Right atrium auricular region (tissue), 2 donors: ENCODE measurements at regions not wholly inside any gene's neighbourhood (a gene's known extent, or its start where the extent isn't known, plus 50 kb on each side); places are given as distances from the start of the nearest gene placed in this dataset.
A peak's percentile ranks its signal among the peaks of the same experiment; 100 is the strongest.
"Not testable (repeated sequence)": the region's sequence is repeated elsewhere in the genome, so short reads cannot be mapped to it uniquely, and the experiment has no call there.

Source experiments
- DNase-seq: peaks from one replicate; pipeline ENCODE4 v3.0.0-alpha.2; 2019; ENCODE audit warnings: low spot score
- H3K27ac ChIP-seq, 2 donors: fragments of 200-600 bp; sonication (generic); 1 replicate in 1 of 2; 2 replicates in 1 of 2; pipeline ENCODE4 v1.5.1; 2016 to 2019
- H3K27me3 ChIP-seq, 2 donors: fragments of 200-600 bp; sonication (generic); one replicate each; pipeline versions ENCODE4 v1.5.1 to v1.6.0; 2017 to 2019
- H3K36me3 ChIP-seq: fragments of 200-600 bp; sonication (generic); one replicate; pipeline ENCODE4 v1.5.1; 2016
- H3K4me1 ChIP-seq, 2 donors: fragments of 200-600 bp; sonication (generic); one replicate each; pipeline versions ENCODE4 v1.5.1 to v1.6.0; 2017 to 2019
- H3K4me3 ChIP-seq, 2 donors: fragments of 200-600 bp; sonication (generic); 1 replicate in 1 of 2; 2 replicates in 1 of 2; pipeline ENCODE4 v1.5.1; 2017 to 2019; ENCODE audit warnings: mild to moderate bottlenecking in 1 of 2, moderate library complexity in 1 of 2
- H3K9me3 ChIP-seq, 2 donors: fragments of 200-600 bp; sonication (generic); one replicate each; pipeline ENCODE4 v1.5.1; 2019
- CTCF ChIP-seq, 2 donors: fragments of 200-600 bp; sonication (generic); IDR thresholded peaks; one replicate each; pipeline ENCODE4 v1.5.1; 2019; ENCODE audit warnings: antibody characterized with exemption in 2 of 2

GRCh38 chr1:234781241-234782065, 171.5 kb upstream of the IRF2BP2 start:
- Histone ChIP-seq H3K27ac (no peak overlapping the region), H3K4me1 (no peaks in the 10 kb centered on the region), H3K36me3 (no peaks in the 10 kb centered on the region), H3K4me3 (no peak overlapping the region), H3K9me3 (no peaks in the 10 kb centered on the region), H3K27me3 (no peaks in the 10 kb centered on the region)
- TF ChIP-seq CTCF (IDR thresholded peaks at IDR 0.05): no peak
- peak; percentile 58 for DNase-seq

- H3K27ac ChIP-seq: no peak overlapping the region
- no peaks in the 10 kb centered on the region for H3K27me3 ChIP-seq
- H3K4me1 ChIP-seq: no peaks in the 10 kb centered on the region
- no peak for TF ChIP-seq CTCF (IDR thresholded peaks at IDR 0.05)
- DNase-seq: peak; percentile 62
- no peak overlapping the region for H3K4me3 ChIP-seq
- no peaks in the 10 kb centered on the region for H3K36me3 ChIP-seq
- no peaks in the 10 kb centered on the region for H3K9me3 ChIP-seq
Observed at GRCh38 chr1:234780531-234781162, 170.7 kb upstream of the IRF2BP2 start.

GRCh38 chr1:234780112-234780511, 170.1 kb upstream of the IRF2BP2 start:
- no peaks in the 10 kb centered on the region for H3K36me3 ChIP-seq
- no peaks in the 10 kb centered on the region for H3K27me3 ChIP-seq
- no peak overlapping the region for H3K4me3 ChIP-seq
- peak; percentile 55 for DNase-seq
- no peaks in the 10 kb centered on the region for H3K4me1 ChIP-seq
- H3K9me3 ChIP-seq: no peaks in the 10 kb centered on the region
- no peak for TF ChIP-seq CTCF (IDR thresholded peaks at IDR 0.05)
- no peak overlapping the region for H3K27ac ChIP-seq

GRCh38 chr1:234779600-234779999, 169.6 kb upstream of the IRF2BP2 start:
- not testable (repeated sequence) for H3K27ac ChIP-seq, H3K9me3 ChIP-seq, DNase-seq, H3K36me3 ChIP-seq, H3K27me3 ChIP-seq, H3K4me1 ChIP-seq, H3K4me3 ChIP-seq

- Histone ChIP-seq H3K36me3 (no peaks in the 10 kb centered on the region), H3K4me3 (no peak overlapping the region), H3K9me3 (no peaks in the 10 kb centered on the region), H3K27me3 (no peaks in the 10 kb centered on the region), H3K27ac (no peak overlapping the region), H3K4me1 (no peaks in the 10 kb centered on the region)
- peak; percentile 60 for DNase-seq
- TF ChIP-seq CTCF (IDR thresholded peaks at IDR 0.05): no peak
Observed at GRCh38 chr1:234779160-234779538, 169.2 kb upstream of the IRF2BP2 start.

- Histone ChIP-seq H3K4me1 (no peaks in the 10 kb centered on the region), H3K9me3 (no peaks in the 10 kb centered on the region), H3K27me3 (no peaks in the 10 kb centered on the region), H3K36me3 (no peaks in the 10 kb centered on the region), H3K4me3 (no peak overlapping the region), H3K27ac (no peak overlapping the region)
- DNase-seq: peak; percentile 64
- no peak for TF ChIP-seq CTCF (IDR thresholded peaks at IDR 0.05)
Observed at GRCh38 chr1:234778221-234779159, 168.5 kb upstream of the IRF2BP2 start.
